Cardiac muscle cell (in vitro differentiated cells and primary cell): ENCODE measurements at regions not wholly inside any gene's neighbourhood (a gene's known extent, or its start where the extent isn't known, plus 50 kb on each side); places are given as distances from the start of the nearest gene placed in this dataset.

Experiments used
- DNase-seq, 2 donors: peaks; one replicate each; pipeline versions ENCODE4 v3.0.0 to v3.0.0-alpha.2; 2010 to 2017; ENCODE audit warnings: low read depth in 1 of 2, low spot score in 1 of 2
- H3K27ac ChIP-seq: fragments of 200-600 bp; sonication (generic); 2 replicates; pipeline ENCODE4 v1.5.1; 2016
- H3K27me3 ChIP-seq: fragments of 200-600 bp; sonication (generic); 2 replicates; pipeline ENCODE4 v1.6.0; 2016; ENCODE audit warnings: control low read depth
- H3K36me3 ChIP-seq: fragments of 200-600 bp; sonication (generic); 2 replicates; pipeline ENCODE4 v1.5.1; 2016; ENCODE audit warnings: control low read depth
- H3K4me1 ChIP-seq: fragments of 200-600 bp; sonication (generic); 2 replicates; pipeline ENCODE4 v1.8.1; 2017; ENCODE audit warnings: low read depth, mild to moderate bottlenecking, mixed run types
- H3K4me3 ChIP-seq: fragments of 200-600 bp; sonication (generic); 2 replicates; pipeline ENCODE4 v1.5.1; 2016; ENCODE audit warnings: mild to moderate bottlenecking
- H3K9me3 ChIP-seq: fragments of 200-600 bp; sonication (generic); 2 replicates; pipeline ENCODE4 v1.5.1; 2017; ENCODE audit warnings: low read depth, mild to moderate bottlenecking, control low read depth
- TF ChIP-seq, protein P1 (sequence below): IDR thresholded peaks from 2 replicates; pipeline ENCODE4 v1.5.1; 2012; ENCODE audit warnings: low read depth, mild to moderate bottlenecking, low read length

DNA sequence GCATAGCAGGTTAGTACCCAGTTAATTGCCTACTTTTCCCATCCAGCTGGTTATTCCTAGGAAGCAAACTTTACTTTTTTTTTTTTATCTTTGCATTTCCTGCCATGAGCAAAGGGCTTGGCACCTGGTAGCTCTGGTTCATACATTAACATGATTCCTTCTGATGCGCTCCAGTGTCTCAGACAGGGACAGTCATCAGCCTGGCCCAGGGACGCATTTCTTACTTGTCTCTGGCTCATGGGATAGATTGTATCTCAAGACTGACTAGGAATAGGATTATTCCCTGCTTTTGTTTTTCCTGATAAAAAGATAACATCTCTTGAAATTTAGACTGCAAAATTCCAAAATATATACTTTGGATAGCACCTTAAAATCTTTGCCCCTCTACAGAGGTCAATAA, 571.5 kb upstream of the TENM3 start:
- no peak overlapping the region for H3K27ac ChIP-seq
- no peak overlapping the region for H3K4me3 ChIP-seq
- H3K9me3 ChIP-seq: no peaks in the 10 kb centered on the region
- TF ChIP-seq, protein P1, sequence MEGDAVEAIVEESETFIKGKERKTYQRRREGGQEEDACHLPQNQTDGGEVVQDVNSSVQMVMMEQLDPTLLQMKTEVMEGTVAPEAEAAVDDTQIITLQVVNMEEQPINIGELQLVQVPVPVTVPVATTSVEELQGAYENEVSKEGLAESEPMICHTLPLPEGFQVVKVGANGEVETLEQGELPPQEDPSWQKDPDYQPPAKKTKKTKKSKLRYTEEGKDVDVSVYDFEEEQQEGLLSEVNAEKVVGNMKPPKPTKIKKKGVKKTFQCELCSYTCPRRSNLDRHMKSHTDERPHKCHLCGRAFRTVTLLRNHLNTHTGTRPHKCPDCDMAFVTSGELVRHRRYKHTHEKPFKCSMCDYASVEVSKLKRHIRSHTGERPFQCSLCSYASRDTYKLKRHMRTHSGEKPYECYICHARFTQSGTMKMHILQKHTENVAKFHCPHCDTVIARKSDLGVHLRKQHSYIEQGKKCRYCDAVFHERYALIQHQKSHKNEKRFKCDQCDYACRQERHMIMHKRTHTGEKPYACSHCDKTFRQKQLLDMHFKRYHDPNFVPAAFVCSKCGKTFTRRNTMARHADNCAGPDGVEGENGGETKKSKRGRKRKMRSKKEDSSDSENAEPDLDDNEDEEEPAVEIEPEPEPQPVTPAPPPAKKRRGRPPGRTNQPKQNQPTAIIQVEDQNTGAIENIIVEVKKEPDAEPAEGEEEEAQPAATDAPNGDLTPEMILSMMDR: no peak
- DNase-seq: no peak
- no peaks in the 10 kb centered on the region for H3K36me3 ChIP-seq
- no peaks in the 10 kb centered on the region for H3K27me3 ChIP-seq
- no peaks in the 10 kb centered on the region for H3K4me1 ChIP-seq

DNA sequence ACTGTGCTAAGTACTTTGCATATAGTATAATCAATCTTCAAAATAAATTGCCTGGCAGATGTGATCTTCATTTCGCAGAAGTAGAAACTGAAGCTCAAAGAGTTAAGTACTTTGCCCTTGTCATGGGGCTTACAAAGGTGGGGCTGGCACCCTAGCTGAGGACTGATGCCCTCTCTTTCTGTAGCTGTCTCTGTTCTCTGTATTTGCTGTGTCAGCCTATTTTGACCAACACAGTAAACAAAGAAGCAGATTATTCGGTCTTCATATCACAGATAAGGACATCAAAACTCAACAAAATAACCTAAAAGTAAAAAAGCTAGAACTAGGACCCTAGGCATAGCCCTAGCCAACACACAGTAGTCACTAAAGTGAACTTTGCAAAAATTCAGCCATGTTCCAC, 570.5 kb upstream of the TENM3 start:
- DNase-seq: no peak
- TF ChIP-seq, protein P1: no peak
- no peaks in the 10 kb centered on the region for H3K4me1 ChIP-seq
- H3K27ac ChIP-seq: no peak overlapping the region
- no peaks in the 10 kb centered on the region for H3K9me3 ChIP-seq
- no peaks in the 10 kb centered on the region for H3K36me3 ChIP-seq
- no peak overlapping the region for H3K4me3 ChIP-seq
- no peaks in the 10 kb centered on the region for H3K27me3 ChIP-seq

DNA sequence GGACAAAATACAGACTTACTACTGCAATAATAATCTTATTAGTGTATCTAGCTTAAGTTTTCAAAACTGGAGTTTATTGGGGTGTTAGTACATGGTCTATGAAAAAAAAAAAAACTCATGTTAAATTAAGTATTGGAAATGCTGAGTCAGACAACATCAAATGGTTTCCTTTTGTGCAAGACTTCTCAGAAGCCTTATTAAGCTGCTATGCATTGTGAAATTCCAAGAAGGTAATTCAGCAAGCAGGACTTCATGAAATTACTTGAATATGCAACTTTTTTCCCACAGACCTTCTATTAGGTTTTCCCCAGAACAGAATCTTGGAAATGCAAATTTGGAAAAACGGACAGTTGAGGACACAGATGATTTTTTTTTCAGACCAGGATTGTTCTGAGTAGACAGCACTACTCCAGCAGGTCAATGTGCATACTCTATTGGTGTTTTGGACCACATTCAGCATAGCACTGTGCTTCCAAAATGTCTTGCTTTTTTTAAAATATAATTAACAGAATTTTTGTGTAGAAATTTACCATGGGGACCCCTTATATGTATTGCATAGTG, 568.8 kb upstream of the TENM3 start:
- H3K27me3 ChIP-seq: no peaks in the 10 kb centered on the region
- no peak overlapping the region for H3K4me3 ChIP-seq
- TF ChIP-seq, protein P1: no peak
- H3K27ac ChIP-seq: no peak overlapping the region
- H3K36me3 ChIP-seq: no peaks in the 10 kb centered on the region
- peak in 1 of 2 donors; percentile 80 for DNase-seq
- no peaks in the 10 kb centered on the region for H3K4me1 ChIP-seq
- H3K9me3 ChIP-seq: no peaks in the 10 kb centered on the region

DNA sequence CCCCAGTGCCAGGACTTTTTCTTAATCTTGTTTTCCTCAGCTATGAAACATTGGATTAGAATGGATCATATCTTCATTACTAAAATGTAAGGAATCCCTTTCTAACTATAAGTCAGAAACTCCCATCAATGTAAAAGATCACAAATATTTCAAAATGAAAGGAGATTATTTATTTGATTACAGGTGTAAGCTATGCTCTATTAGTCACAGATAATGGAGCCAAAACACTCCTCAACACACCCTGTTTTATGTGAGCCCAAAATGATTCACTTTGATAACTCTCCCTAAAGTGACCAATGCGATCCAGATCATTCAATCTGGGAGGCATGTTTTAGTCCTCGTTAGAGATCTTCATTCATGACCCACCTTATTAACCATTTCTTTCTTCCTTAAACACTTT, 566.7 kb upstream of the TENM3 start:
- H3K27me3 ChIP-seq: no peaks in the 10 kb centered on the region
- no peaks in the 10 kb centered on the region for H3K4me1 ChIP-seq
- no peak for DNase-seq
- TF ChIP-seq, protein P1: no peak
- no peak overlapping the region for H3K27ac ChIP-seq
- H3K4me3 ChIP-seq: no peak overlapping the region
- no peaks in the 10 kb centered on the region for H3K36me3 ChIP-seq
- no peaks in the 10 kb centered on the region for H3K9me3 ChIP-seq

DNA sequence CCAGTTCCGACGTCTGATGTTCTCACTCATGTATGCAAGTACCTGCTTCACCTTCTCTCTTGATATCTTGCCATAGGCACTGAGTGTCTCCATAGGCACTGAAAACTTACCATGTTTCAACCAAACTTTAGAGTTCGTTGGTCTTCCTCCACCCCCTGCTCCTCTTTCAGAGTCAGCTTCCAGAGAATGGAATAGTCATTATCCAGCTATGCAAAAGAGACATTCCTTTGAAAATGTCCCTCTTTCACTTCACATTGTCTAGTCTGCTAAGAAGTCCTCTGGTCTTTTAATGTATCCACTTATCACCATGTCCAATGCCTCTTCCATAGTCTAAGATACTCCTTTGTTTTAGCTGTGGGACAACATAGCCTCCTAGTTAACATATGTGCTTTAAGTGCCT, 566.0 kb upstream of the TENM3 start:
- Histone ChIP-seq H3K9me3 (no peaks in the 10 kb centered on the region), H3K36me3 (no peaks in the 10 kb centered on the region)
- DNase-seq: no peak

More for the DNA sequence above, 566.0 kb upstream of the TENM3 start:
- no peaks in the 10 kb centered on the region for H3K27me3 ChIP-seq
- H3K4me3 ChIP-seq: no peak overlapping the region
- H3K4me1 ChIP-seq: no peaks in the 10 kb centered on the region
- TF ChIP-seq, protein P1: no peak
- no peak overlapping the region for H3K27ac ChIP-seq
